Thoracic aorta (tissue), 2 donors: ENCODE measurements at regions not wholly inside any gene's neighbourhood (a gene's known extent, or its start where the extent isn't known, plus 50 kb on each side); places are given as distances from the start of the nearest gene placed in this dataset.

Experiments used
- ATAC-seq: fragments of 150-250 bp; one replicate; pipeline ENCODE4 v1.8.0; 2017; ENCODE audit warnings: low read depth; ENCODE audit not compliant: insufficient number of reproducible peaks, low FRiP score
- DNase-seq: peaks from one replicate; pipeline ENCODE4 v3.0.0-alpha.2; 2020; ENCODE audit warnings: low spot score
- H3K27ac ChIP-seq, 2 donors: fragments of 200-600 bp; sonication (generic); 1 replicate in 1 of 2; 2 replicates in 1 of 2; pipeline ENCODE4 v1.5.1; 2016; ENCODE audit warnings: mild to moderate bottlenecking in 2 of 2, moderate library complexity in 2 of 2
- H3K27me3 ChIP-seq: fragments of 200-600 bp; sonication (generic); replicated peaks from 2 replicates; pipeline ENCODE4 v1.6.0; 2016; ENCODE audit warnings: mild to moderate bottlenecking; ENCODE audit not compliant: insufficient read depth
- H3K36me3 ChIP-seq: fragments of 200-600 bp; sonication (generic); one replicate; pipeline ENCODE4 v1.5.1; 2016
- H3K4me1 ChIP-seq, 2 donors: fragments of 200-600 bp; sonication (generic); 1 replicate in 1 of 2; 2 replicates in 1 of 2; pipeline versions ENCODE4 v1.5.1 to v1.6.0; 2016; ENCODE audit warnings: low read depth in 2 of 2, mild to moderate bottlenecking in 1 of 2; ENCODE audit not compliant: control insufficient read depth in 1 of 2
- H3K4me3 ChIP-seq: fragments of 200-600 bp; sonication (generic); 2 replicates; pipeline ENCODE4 v1.5.1; 2016; ENCODE audit warnings: mild to moderate bottlenecking
- H3K9me3 ChIP-seq: fragments of 200-600 bp; sonication (generic); 2 replicates; pipeline ENCODE4 v1.5.1; 2016
- CTCF ChIP-seq: fragments of 200-600 bp; sonication (generic); IDR thresholded peaks from one replicate; pipeline ENCODE4 v1.5.1; 2019; ENCODE audit warnings: antibody characterized with exemption

- ATAC-seq, result no peak
- no peak for TF ChIP-seq CTCF
- Histone ChIP-seq H3K4me1 (no peaks in the 10 kb centered on the region), H3K9me3 (no peaks in the 10 kb centered on the region), H3K27me3 (no peaks in the 10 kb centered on the region), H3K36me3 (no peaks in the 10 kb centered on the region), H3K27ac (no peak overlapping the region), H3K4me3 (no peak overlapping the region)
- DNase-seq, result no peak
Observed at GRCh38 chr21:35169574-35169973, 120.5 kb upstream of the RUNX1 start.

GRCh38 chr21:35168735-35169134 lies 119.6 kb upstream of the RUNX1 start:
- Histone ChIP-seq H3K4me1 (no peaks in the 10 kb centered on the region), H3K9me3 (no peaks in the 10 kb centered on the region), H3K27me3 (no peaks in the 10 kb centered on the region), H3K27ac (no peak overlapping the region), H3K36me3 (no peaks in the 10 kb centered on the region), H3K4me3 (no peak overlapping the region)
- no peak for TF ChIP-seq CTCF
- ATAC-seq (no peak), DNase-seq (no peak)

GRCh38 chr21:35164971-35165483 lies 115.9 kb upstream of the RUNX1 start:
- no peak for ATAC-seq
- no peak for DNase-seq
- TF ChIP-seq CTCF, result no peak
- H3K4me1 ChIP-seq, result no peaks in the 10 kb centered on the region
- no peaks in the 10 kb centered on the region for H3K36me3 ChIP-seq
- H3K9me3 ChIP-seq, result no peaks in the 10 kb centered on the region
- no peaks in the 10 kb centered on the region for H3K27me3 ChIP-seq
- no peak overlapping the region for H3K4me3 ChIP-seq
- no peak overlapping the region for H3K27ac ChIP-seq

DNA sequence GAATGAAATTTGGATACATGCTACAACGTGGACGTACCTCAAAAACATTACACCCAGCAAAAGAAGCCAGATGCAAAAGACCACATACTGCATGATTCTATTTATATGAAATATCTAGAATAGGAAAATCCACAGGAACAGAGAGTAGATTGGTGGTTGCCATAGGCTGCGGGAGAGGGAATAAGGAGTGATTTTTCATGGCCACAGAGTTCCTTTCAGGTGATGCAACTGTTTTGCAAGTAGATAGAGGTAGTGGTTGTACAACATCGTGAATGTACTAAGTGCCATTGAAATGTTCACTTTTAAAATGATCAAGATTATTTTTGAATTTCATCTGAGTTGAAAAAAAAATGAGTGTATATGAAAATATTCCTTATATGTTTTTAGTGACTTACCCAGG lies 115.3 kb upstream of the RUNX1 start:
- no peak for TF ChIP-seq CTCF
- Histone ChIP-seq H3K4me1 (no peaks in the 10 kb centered on the region), H3K27ac (no peak overlapping the region), H3K9me3 (no peaks in the 10 kb centered on the region), H3K27me3 (no peaks in the 10 kb centered on the region), H3K4me3 (no peak overlapping the region), H3K36me3 (no peaks in the 10 kb centered on the region)
- ATAC-seq (no peak), DNase-seq (no peak)

GRCh38 chr21:35163411-35163810 lies 114.3 kb upstream of the RUNX1 start:
- H3K36me3 ChIP-seq, result no peaks in the 10 kb centered on the region
- H3K4me3 ChIP-seq, result no peak overlapping the region
- no peaks in the 10 kb centered on the region for H3K9me3 ChIP-seq
- DNase-seq, result no peak
- H3K27ac ChIP-seq, result no peak overlapping the region
- H3K4me1 ChIP-seq, result no peaks in the 10 kb centered on the region
- no peaks in the 10 kb centered on the region for H3K27me3 ChIP-seq
- no peak for ATAC-seq
- no peak for TF ChIP-seq CTCF
